ENCODE measurements at regions not wholly inside any gene's neighbourhood (a gene's known extent, or its start where the extent isn't known, plus 50 kb on each side); places are given as distances from the start of the nearest gene placed in this dataset.
A peak's percentile ranks its signal among the peaks of the same experiment; 100 is the strongest.

DNA sequence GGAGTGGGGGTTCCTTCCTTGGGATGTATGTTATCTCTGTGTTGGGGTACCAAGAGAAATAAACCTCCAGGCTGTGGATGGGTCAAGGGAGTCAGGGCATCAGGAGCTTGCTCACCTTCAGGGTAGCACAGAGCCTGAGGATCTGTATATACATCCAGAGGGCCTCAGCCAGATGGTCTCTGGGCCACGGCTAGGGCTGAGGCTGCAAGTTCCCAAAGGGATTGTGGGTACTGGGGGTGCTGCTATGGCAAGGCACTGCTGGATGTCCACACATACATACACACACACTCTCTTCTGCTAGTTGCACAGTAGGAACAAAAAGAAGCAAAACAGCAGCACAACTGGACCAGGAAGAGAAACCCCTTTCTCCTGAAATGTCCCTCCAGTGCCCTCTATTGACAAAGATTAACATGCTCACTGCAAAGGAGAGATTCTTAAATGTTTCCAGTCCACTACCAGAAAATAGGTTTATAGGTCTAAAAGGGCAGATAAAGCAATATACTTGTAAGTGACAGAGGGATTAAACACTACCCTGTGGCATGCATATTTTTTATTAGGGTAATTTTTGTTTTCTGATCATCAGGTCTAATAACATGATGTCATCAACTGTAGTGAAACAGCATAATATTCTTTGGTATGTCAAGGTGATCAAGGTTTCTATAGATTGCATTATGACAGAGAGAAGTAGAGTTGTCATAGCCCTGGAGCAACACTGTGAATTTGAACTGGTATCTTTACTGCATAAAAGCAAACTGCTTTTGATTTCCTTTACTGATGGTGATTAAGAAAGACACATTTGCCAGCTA is 56.3 kb upstream of the KCNN2 start:
- DNase-seq (no peak), ATAC-seq (peak; percentile 27)
- TF ChIP-seq CTCF (IDR thresholded peaks at IDR 0.05) = peak; percentile 28
- Histone ChIP-seq H3K36me3 (no peaks in the 10 kb centered on the region), H3K4me3 (no peak overlapping the region), H3K27ac (no peak overlapping the region), H3K27me3 (no peaks in the 10 kb centered on the region), H3K4me1 (no peaks in the 10 kb centered on the region), H3K9me3 (no peaks in the 10 kb centered on the region)
- intact Hi-C loops (cut with DNase I) = no loop called here

DNA sequence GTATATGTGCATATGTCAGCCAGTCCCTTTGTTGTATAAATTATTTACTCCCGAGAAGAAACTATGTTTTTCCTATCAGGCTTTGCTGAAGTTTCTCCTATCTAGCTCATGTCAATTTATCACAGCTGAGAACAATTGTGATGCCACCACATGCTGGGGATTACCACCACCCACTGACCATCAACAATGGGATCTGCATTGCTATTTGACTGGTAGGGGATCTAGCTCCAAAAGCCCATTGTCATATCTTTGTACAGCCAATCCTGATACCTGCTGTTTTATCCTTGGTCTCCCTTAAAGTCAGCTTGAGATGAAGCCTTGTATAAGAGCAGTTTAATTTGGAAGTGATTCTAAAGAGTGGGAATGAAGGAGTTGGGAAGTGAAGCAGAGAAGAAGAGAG is 53.9 kb upstream of the KCNN2 start:
- Histone ChIP-seq H3K36me3 (no peaks in the 10 kb centered on the region), H3K4me1 (no peaks in the 10 kb centered on the region), H3K27me3 (no peaks in the 10 kb centered on the region), H3K4me3 (no peak overlapping the region), H3K27ac (no peak overlapping the region), H3K9me3 (no peaks in the 10 kb centered on the region)
- ATAC-seq = no peak
- no peak for TF ChIP-seq CTCF (IDR thresholded peaks at IDR 0.05)
- intact Hi-C loops (cut with DNase I) = no loop called here
- no peak for DNase-seq

- H3K27ac ChIP-seq = no peak overlapping the region
- H3K4me1 ChIP-seq = no peaks in the 10 kb centered on the region
- intact Hi-C loops (cut with DNase I) = no loop called here
- no peak overlapping the region for H3K4me3 ChIP-seq
- no peak for DNase-seq
- no peaks in the 10 kb centered on the region for H3K9me3 ChIP-seq
- no peaks in the 10 kb centered on the region for H3K36me3 ChIP-seq
- H3K27me3 ChIP-seq = no peaks in the 10 kb centered on the region
- TF ChIP-seq CTCF (IDR thresholded peaks at IDR 0.05) = no peak
- no peak for ATAC-seq
These were observed 53.4 kb upstream of the KCNN2 start for GRCh38 chr5:114308508-114308907.

- Histone ChIP-seq H3K27ac (no peak overlapping the region), H3K4me3 (no peak overlapping the region), H3K36me3 (no peaks in the 10 kb centered on the region), H3K4me1 (no peaks in the 10 kb centered on the region), H3K9me3 (no peaks in the 10 kb centered on the region), H3K27me3 (no peaks in the 10 kb centered on the region)
- no peak for ATAC-seq
- intact Hi-C loops (cut with DNase I) = no loop called here
- DNase-seq = no peak
- no peak for TF ChIP-seq CTCF (IDR thresholded peaks at IDR 0.05)
These were observed 51.2 kb upstream of the KCNN2 start for GRCh38 chr5:114310666-114311065.

GRCh38 chr5:114311281-114311680 is 50.6 kb upstream of the KCNN2 start:
- no peak for DNase-seq
- Histone ChIP-seq H3K36me3 (no peaks in the 10 kb centered on the region), H3K4me3 (no peak overlapping the region), H3K27ac (no peak overlapping the region), H3K9me3 (no peaks in the 10 kb centered on the region), H3K4me1 (no peaks in the 10 kb centered on the region), H3K27me3 (no peaks in the 10 kb centered on the region)
- TF ChIP-seq CTCF (IDR thresholded peaks at IDR 0.05) = no peak
- ATAC-seq = no peak
- intact Hi-C loops (cut with DNase I) = no loop called here

DNA sequence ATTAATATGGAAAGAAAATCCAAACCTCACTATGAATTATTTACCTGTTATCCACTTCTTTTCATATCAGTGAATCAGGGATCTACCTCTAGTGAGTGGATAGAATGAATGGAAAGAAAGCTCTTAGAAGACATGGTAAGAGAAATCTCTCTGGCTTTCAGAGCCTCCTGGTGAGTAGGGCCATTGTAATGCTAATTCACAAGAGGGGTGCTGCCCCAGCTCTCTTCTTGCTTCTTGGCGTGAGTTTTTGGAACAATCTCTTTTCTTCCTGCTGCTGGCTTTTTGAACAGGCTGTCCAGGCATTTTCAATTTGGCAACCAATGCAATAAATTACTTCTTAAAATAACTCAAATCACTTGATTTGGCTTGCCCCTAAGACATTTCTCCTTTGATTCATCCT is 49.9 kb upstream of the KCNN2 start:
- DNase-seq (no peak), ATAC-seq (no peak)
- H3K9me3 ChIP-seq = no peaks in the 10 kb centered on the region
- H3K4me3 ChIP-seq = no peak overlapping the region
- no peaks in the 10 kb centered on the region for H3K4me1 ChIP-seq
- H3K27ac ChIP-seq = no peak overlapping the region
- no peaks in the 10 kb centered on the region for H3K36me3 ChIP-seq
- intact Hi-C loops (cut with DNase I) = no loop called here
- TF ChIP-seq CTCF (IDR thresholded peaks at IDR 0.05) = no peak
- no peaks in the 10 kb centered on the region for H3K27me3 ChIP-seq
